HepG2 (cell line): ENCODE measurements at regions not wholly inside any gene's neighbourhood (a gene's known extent, or its start where the extent isn't known, plus 50 kb on each side); places are given as distances from the start of the nearest gene placed in this dataset.

Experiments
- ATAC-seq: fragments of 200-7000 bp; cut with Tn5 transposase; 3 replicates; pipeline ENCODE4 v1.9.1; 2020; ENCODE audit warnings: mild to moderate bottlenecking, moderate library complexity
- BruUV-seq: library from RNA; stranded (reverse); fragments of 400-500 nt; replicated peaks from 2 replicates; lab custom pipeline; 2021; lab: Mats Ljungman, UMichigan
- CTCF ChIA-PET: fragments of 300-600 bp; formaldehyde crosslinking; extraction: SDS; loops from one replicate; lab custom pipeline; 2021; ENCODE audit warnings: low total read pairs, inconsistent platforms, low intra/inter-chr PET ratio; lab: Yijun Ruan, JAX
- POLR2A ChIA-PET: fragments of 350-600 bp; sonication (Branson Sonifier 250); formaldehyde crosslinking; loops from one replicate; lab custom pipeline; 2020; ENCODE audit warnings: antibody characterized with exemption, inconsistent platforms; lab: Yijun Ruan, JAX
- DNase-seq: peaks from one replicate; pipeline ENCODE4 v3.0.0-alpha.2; 2015; ENCODE audit warnings: low spot score
- FAIRE-seq: peaks from 3 replicates; lab custom pipeline; 2011; peaks lifted over from hg19 to GRCh38; lab: Jason Lieb, UNC
- H2AFZ ChIP-seq: one replicate; pipeline ENCODE4 v1.6.1; 2011; ENCODE audit warnings: low read length, inconsistent platforms
- H3K27ac ChIP-seq: fragments of 300-600 bp; 3 replicates; pipeline ENCODE4 v1.8.0; 2011; ENCODE audit warnings: mixed run types, mild to moderate bottlenecking, mixed read lengths, low read length, inconsistent platforms; ENCODE audit not compliant: insufficient read depth; ENCODE audit errors: extremely low read length
- H3K27me3 ChIP-seq, 2 experiments: fragments of 200-600 bp in 1 of 2; 2 replicates in 1 of 2; 3 replicates in 1 of 2; pipeline versions ENCODE4 v1.6.0 to v1.8.0; 2011; ENCODE audit warnings: low read length in 2 of 2, mild to moderate bottlenecking in 2 of 2, moderate library complexity in 2 of 2, inconsistent platforms in 1 of 2; ENCODE audit not compliant: insufficient read depth in 2 of 2, control insufficient read depth in 1 of 2
- H3K36me3 ChIP-seq, 2 experiments: fragments of 200-600 bp in 1 of 2; replicated peaks in 1 of 2; 2 replicates in 1 of 2; 3 replicates in 1 of 2; pipeline versions ENCODE4 v1.5.1 to v1.8.0; 2011; ENCODE audit warnings: low read length in 2 of 2, inconsistent platforms in 1 of 2; ENCODE audit not compliant: insufficient read depth in 2 of 2, control insufficient read depth in 1 of 2
- H3K4me1 ChIP-seq: 2 replicates; pipeline ENCODE4 v1.5.1; 2012; ENCODE audit warnings: low read length, inconsistent platforms; ENCODE audit not compliant: insufficient read depth
- H3K4me2 ChIP-seq: 2 replicates; pipeline ENCODE4 v1.6.0; 2011; ENCODE audit warnings: low read depth, low read length, inconsistent platforms
- H3K4me3 ChIP-seq, 3 experiments: fragments of 200-600 bp in 1 of 3; sonication (generic), shearing (Covaris generic) in 1 of 3; replicated peaks in 1 of 3; 2 replicates each; pipeline ENCODE4 v1.5.1; 2011 to 2016; ENCODE audit warnings: low read length in 3 of 3, inconsistent platforms in 2 of 3, low read depth in 2 of 3, mild to moderate bottlenecking in 2 of 3, control low read depth in 1 of 3, mixed read lengths in 1 of 3; ENCODE audit not compliant: insufficient read depth in 1 of 3
- H3K79me2 ChIP-seq: one replicate; pipeline ENCODE4 v1.6.1; 2011; ENCODE audit warnings: low read length, inconsistent platforms; ENCODE audit not compliant: insufficient read depth
- H3K9ac ChIP-seq: 2 replicates; pipeline ENCODE4 v1.6.0; 2011; ENCODE audit warnings: mild to moderate bottlenecking, low read depth, low read length, inconsistent platforms; ENCODE audit not compliant: insufficient read depth
- H3K9me3 ChIP-seq: 2 replicates; pipeline ENCODE4 v1.5.1; 2012; ENCODE audit warnings: mild to moderate bottlenecking, low read length
- H4K20me1 ChIP-seq: 2 replicates; pipeline ENCODE4 v1.6.0; 2011; ENCODE audit warnings: inconsistent platforms, mild to moderate bottlenecking, low read length, moderate library complexity; ENCODE audit not compliant: insufficient read depth
- CENPX ChIP-seq: sonication (generic); formaldehyde crosslinking; IDR thresholded peaks from 2 replicates; pipeline ENCODE4 v1.9.0; 2021; ENCODE audit warnings: mild to moderate bottlenecking, missing genetic modification reagents, moderate library complexity
- CREBL2 ChIP-seq: sonication (generic); formaldehyde crosslinking; IDR thresholded peaks from 2 replicates; pipeline ENCODE4 v1.8.1; 2023; ENCODE audit warnings: missing genetic modification reagents, mild to moderate bottlenecking, borderline replicate concordance
- HDAC2 ChIP-seq: sonication (generic); formaldehyde crosslinking; IDR thresholded peaks from 2 replicates; pipeline ENCODE4 v1.4.0; 2020; ENCODE audit warnings: missing genetic modification reagents
- KDM3A ChIP-seq: IDR thresholded peaks from 2 replicates; pipeline ENCODE4 v1.6.1; 2018; ENCODE audit warnings: low read depth, missing compliant biosample characterization
- KMT2A ChIP-seq: sonication (generic); formaldehyde crosslinking; IDR thresholded peaks from 2 replicates; pipeline ENCODE4 v1.4.0; 2020; ENCODE audit warnings: missing genetic modification reagents
- NCOA2 ChIP-seq: sonication (generic); formaldehyde crosslinking; IDR thresholded peaks from 2 replicates; pipeline ENCODE4 v1.8.0; 2022; ENCODE audit warnings: inconsistent platforms
- NR2C2 ChIP-seq: sonication (generic); formaldehyde crosslinking; IDR thresholded peaks from 2 replicates; pipeline ENCODE4 v1.4.0; 2020; ENCODE audit warnings: missing genetic modification reagents, mild to moderate bottlenecking, moderate library complexity, borderline replicate concordance
- RORA ChIP-seq: sonication (generic); formaldehyde crosslinking; IDR thresholded peaks from 2 replicates; pipeline ENCODE4 v1.5.0; 2020; ENCODE audit warnings: mild to moderate bottlenecking, missing genetic modification reagents, moderate library complexity
- ZBTB26 ChIP-seq: IDR thresholded peaks from 2 replicates; pipeline ENCODE4 v1.6.1; 2016; ENCODE audit warnings: missing compliant biosample characterization, missing genetic modification reagents, borderline replicate concordance
- ZMYM3 ChIP-seq: sonication (generic); formaldehyde crosslinking; IDR thresholded peaks from 2 replicates; pipeline ENCODE4 v1.5.1; 2020; ENCODE audit warnings: mild to moderate bottlenecking, missing genetic modification reagents
- ZNF205 ChIP-seq: IDR thresholded peaks from 2 replicates; pipeline ENCODE4 v1.6.1; 2018; ENCODE audit warnings: missing biosample characterization, missing genetic modification reagents
- ZNF605 ChIP-seq: sonication (generic); formaldehyde crosslinking; IDR thresholded peaks from 2 replicates; pipeline ENCODE4 v1.8.0; 2022; ENCODE audit warnings: mild to moderate bottlenecking, missing genetic modification reagents
- WGBS: methylation state at CpG from one replicate; pipeline ENCODE4 v1.1.6; 2017; ENCODE audit warnings: low lambda C conversion rate; 5-methylcytosine and 5-hydroxymethylcytosine counted together
- in situ Hi-C: cut with HindIII; loops from 2 replicates; pipeline ENCODE4 v1.10.0; 2017; ENCODE audit warnings: low pct_unique_long_range_greater_than_20kb; ENCODE audit not compliant: extremely low pct_ligation_motif_present
- intact Hi-C: fragments of 100-400 bp; cut with micrococcal nuclease; formaldehyde crosslinking; loops from one replicate; pipeline ENCODE4 v1.10.0; 2022; ENCODE audit not compliant: unreplicated experiment

GRCh38 chr3:110816008-110816407 is 255.6 kb upstream of the NECTIN3 start:
- no TSS peak for BruUV-seq
- Histone ChIP-seq H4K20me1 (no peaks in the 10 kb centered on the region), H3K27me3 (no peaks in the 10 kb centered on the region), H3K4me3 (no peak overlapping the region), H3K9me3 (no peaks in the 10 kb centered on the region), H2AFZ (no peak overlapping the region), H3K9ac (no peak overlapping the region), H3K27ac (no peak overlapping the region), H3K4me2 (no peak overlapping the region), H3K36me3 (no peaks in the 10 kb centered on the region), H3K79me2 (no peaks in the 10 kb centered on the region), H3K4me1 (peaks cover 6% of the 10 kb centered on the region)
- 65% methylated on average over 1 of the region's 1 CpG for WGBS
- intact Hi-C loops (no loop called here), in situ Hi-C loops (no loop called here)
- no peak for DNase-seq
- CTCF ChIA-PET: no interaction called here
- FAIRE-seq: no peak
- ATAC-seq: no peak
- POLR2A ChIA-PET: no interaction called here
- no peak for TF ChIP-seq ZNF605
- TF ChIP-seq HDAC2 (CRISPR knock-in tag): no peak
- TF ChIP-seq KMT2A (CRISPR knock-in tag): no peak
- no peak for TF ChIP-seq NR2C2 (CRISPR knock-in tag)
- TF ChIP-seq CENPX (CRISPR knock-in tag): no peak
- TF ChIP-seq CREBL2: no peak
- TF ChIP-seq RORA: no peak
- no peak for TF ChIP-seq KDM3A
- no peak for TF ChIP-seq ZMYM3 (CRISPR knock-in tag)
- no peak for TF ChIP-seq ZNF205 (CRISPR knock-in tag)
- no peak for TF ChIP-seq ZBTB26 (CRISPR knock-in tag)
- no peak for TF ChIP-seq NCOA2 (CRISPR knock-in tag)
- TF ChIP-seq, all 625 proteins: peak for 0
